WERI-Rb-1 (cell line): ENCODE measurements at regions not wholly inside any gene's neighbourhood (a gene's known extent, or its start where the extent isn't known, plus 50 kb on each side); places are given as distances from the start of the nearest gene placed in this dataset.

ENCODE experiments used
- DNase-seq: peaks from one replicate; pipeline ENCODE4 v3.0.0-alpha.2; 2020
- H3K27ac ChIP-seq: fragments of 250-450 bp; sonication (Bioruptor Pico); 2 replicates; pipeline ENCODE4 v1.5.1; 2020; ENCODE audit warnings: mild to moderate bottlenecking, moderate library complexity
- H3K27me3 ChIP-seq: fragments of 250-450 bp; sonication (Bioruptor Pico); 2 replicates; pipeline ENCODE4 v1.5.1; 2021; ENCODE audit warnings: mild to moderate bottlenecking, low read depth, moderate library complexity; ENCODE audit not compliant: insufficient read depth, severe bottlenecking
- H3K36me3 ChIP-seq: fragments of 250-450 bp; sonication (Bioruptor Pico); 2 replicates; pipeline ENCODE4 v1.5.1; 2020; ENCODE audit warnings: mild to moderate bottlenecking, moderate library complexity
- H3K4me3 ChIP-seq: 2 replicates; pipeline ENCODE4 v1.5.1; 2011; ENCODE audit warnings: low read depth, mild to moderate bottlenecking, control low read depth, low read length
- H3K9me3 ChIP-seq: fragments of 250-450 bp; sonication (Bioruptor Pico); 2 replicates; pipeline ENCODE4 v1.5.1; 2021; ENCODE audit warnings: mild to moderate bottlenecking, moderate library complexity; ENCODE audit not compliant: severe bottlenecking
- TF ChIP-seq, protein P1 (sequence below): IDR thresholded peaks from 2 replicates; pipeline ENCODE4 v1.5.1; 2011; ENCODE audit warnings: low read depth, mild to moderate bottlenecking, control low read depth, inconsistent platforms, low read length

GRCh38 chr9:96029722-96030530 lies 154.4 kb downstream of the ERCC6L2 start:
- TF ChIP-seq, protein P1, sequence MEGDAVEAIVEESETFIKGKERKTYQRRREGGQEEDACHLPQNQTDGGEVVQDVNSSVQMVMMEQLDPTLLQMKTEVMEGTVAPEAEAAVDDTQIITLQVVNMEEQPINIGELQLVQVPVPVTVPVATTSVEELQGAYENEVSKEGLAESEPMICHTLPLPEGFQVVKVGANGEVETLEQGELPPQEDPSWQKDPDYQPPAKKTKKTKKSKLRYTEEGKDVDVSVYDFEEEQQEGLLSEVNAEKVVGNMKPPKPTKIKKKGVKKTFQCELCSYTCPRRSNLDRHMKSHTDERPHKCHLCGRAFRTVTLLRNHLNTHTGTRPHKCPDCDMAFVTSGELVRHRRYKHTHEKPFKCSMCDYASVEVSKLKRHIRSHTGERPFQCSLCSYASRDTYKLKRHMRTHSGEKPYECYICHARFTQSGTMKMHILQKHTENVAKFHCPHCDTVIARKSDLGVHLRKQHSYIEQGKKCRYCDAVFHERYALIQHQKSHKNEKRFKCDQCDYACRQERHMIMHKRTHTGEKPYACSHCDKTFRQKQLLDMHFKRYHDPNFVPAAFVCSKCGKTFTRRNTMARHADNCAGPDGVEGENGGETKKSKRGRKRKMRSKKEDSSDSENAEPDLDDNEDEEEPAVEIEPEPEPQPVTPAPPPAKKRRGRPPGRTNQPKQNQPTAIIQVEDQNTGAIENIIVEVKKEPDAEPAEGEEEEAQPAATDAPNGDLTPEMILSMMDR: no peak
- H3K36me3 ChIP-seq: no peaks in the 10 kb centered on the region
- no peak for DNase-seq
- H3K4me3 ChIP-seq: no peak overlapping the region
- no peaks in the 10 kb centered on the region for H3K27me3 ChIP-seq
- no peaks in the 10 kb centered on the region for H3K9me3 ChIP-seq
- no peak overlapping the region for H3K27ac ChIP-seq

GRCh38 chr9:96027251-96028131 lies 152.0 kb downstream of the ERCC6L2 start:
- TF ChIP-seq, protein P1: no peak
- Histone ChIP-seq H3K9me3 (no peaks in the 10 kb centered on the region), H3K4me3 (no peak overlapping the region), H3K36me3 (no peaks in the 10 kb centered on the region), H3K27me3 (no peaks in the 10 kb centered on the region), H3K27ac (no peak overlapping the region; the same call in 1 of the 2 replicates)
- DNase-seq: no peak

- Histone ChIP-seq H3K9me3 (no peaks in the 10 kb centered on the region), H3K36me3 (no peaks in the 10 kb centered on the region), H3K27ac (peak overlapping the region; percentile 94), H3K27me3 (no peaks in the 10 kb centered on the region), H3K4me3 (peak overlapping the region; percentile 60; the same call in 1 of the 2 replicates)
- DNase-seq: no peak
- TF ChIP-seq, protein P1: no peak
Observed at GRCh38 chr9:96026655-96027213, 151.2 kb downstream of the ERCC6L2 start.

- H3K27me3 ChIP-seq: peaks cover 2% of the 10 kb centered on the region
- peak; percentile 97 for DNase-seq
- H3K36me3 ChIP-seq: no peaks in the 10 kb centered on the region
- H3K4me3 ChIP-seq: peak overlapping the region; percentile 60
- TF ChIP-seq, protein P1: peak; percentile 92
- no peaks in the 10 kb centered on the region for H3K9me3 ChIP-seq
- H3K27ac ChIP-seq: peak overlapping the region; percentile 94
Observed at GRCh38 chr9:96025995-96026602, 150.6 kb downstream of the ERCC6L2 start.

GRCh38 chr9:96023486-96023885 lies 148.0 kb downstream of the ERCC6L2 start:
- Histone ChIP-seq H3K27ac (no peak overlapping the region), H3K36me3 (no peaks in the 10 kb centered on the region), H3K27me3 (peaks cover 13% of the 10 kb centered on the region), H3K9me3 (no peaks in the 10 kb centered on the region), H3K4me3 (no peak overlapping the region)
- TF ChIP-seq, protein P1: no peak
- DNase-seq: no peak
